ENCODE measurements at regions not wholly inside any gene's neighbourhood (a gene's known extent, or its start where the extent isn't known, plus 50 kb on each side); places are given as distances from the start of the nearest gene placed in this dataset.

DNA sequence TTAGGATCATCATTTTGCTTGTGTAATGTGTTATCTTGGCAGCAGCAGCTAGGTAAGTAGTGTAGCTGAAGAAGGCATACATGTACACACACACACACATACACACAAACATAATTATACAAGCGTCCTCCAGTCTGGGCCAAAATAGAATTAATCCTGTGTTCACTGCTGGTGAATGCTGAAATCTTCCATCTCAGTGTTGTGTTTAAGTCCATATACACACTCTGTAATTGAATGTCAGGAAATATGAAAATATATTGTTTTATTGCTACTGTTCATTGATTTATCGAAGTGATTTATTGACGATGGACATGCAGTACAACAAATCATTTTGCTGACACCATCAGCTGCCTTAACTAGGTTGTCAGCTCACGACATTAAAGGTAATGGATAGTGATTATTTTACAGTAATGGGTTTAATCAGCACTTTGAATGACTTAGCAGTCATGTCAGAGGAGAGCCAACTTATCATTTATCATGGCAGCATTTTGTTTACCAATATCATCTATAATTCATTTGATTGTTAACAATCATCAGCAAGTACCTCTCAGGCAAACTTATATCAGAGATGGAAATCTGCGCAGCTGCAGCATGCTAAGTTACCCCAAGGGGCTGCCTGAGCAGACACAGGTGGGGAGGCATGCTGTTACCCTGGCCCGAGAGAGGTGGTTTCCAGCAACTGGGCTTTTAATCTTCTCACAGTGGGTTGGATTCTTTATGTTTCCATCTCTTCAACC lies 83.7 kb upstream of the FSHR start:
- Histone ChIP-seq H3K4me1 (ENCODE audit: low read depth) (no peaks in the 10 kb centered on the region), H3K9me3 (no peaks in the 10 kb centered on the region), H3K36me3 (ENCODE audit: low read depth) (no peaks in the 10 kb centered on the region), H3K4me3 (no peak overlapping the region)
- intact Hi-C loops (cut with DNase I, micrococcal nuclease) = no loop called here
- TF ChIP-seq, protein P1, sequence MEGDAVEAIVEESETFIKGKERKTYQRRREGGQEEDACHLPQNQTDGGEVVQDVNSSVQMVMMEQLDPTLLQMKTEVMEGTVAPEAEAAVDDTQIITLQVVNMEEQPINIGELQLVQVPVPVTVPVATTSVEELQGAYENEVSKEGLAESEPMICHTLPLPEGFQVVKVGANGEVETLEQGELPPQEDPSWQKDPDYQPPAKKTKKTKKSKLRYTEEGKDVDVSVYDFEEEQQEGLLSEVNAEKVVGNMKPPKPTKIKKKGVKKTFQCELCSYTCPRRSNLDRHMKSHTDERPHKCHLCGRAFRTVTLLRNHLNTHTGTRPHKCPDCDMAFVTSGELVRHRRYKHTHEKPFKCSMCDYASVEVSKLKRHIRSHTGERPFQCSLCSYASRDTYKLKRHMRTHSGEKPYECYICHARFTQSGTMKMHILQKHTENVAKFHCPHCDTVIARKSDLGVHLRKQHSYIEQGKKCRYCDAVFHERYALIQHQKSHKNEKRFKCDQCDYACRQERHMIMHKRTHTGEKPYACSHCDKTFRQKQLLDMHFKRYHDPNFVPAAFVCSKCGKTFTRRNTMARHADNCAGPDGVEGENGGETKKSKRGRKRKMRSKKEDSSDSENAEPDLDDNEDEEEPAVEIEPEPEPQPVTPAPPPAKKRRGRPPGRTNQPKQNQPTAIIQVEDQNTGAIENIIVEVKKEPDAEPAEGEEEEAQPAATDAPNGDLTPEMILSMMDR (IDR thresholded peaks at IDR 0.05) = no peak
- DNase-seq = no peak
- ATAC-seq = no peak

DNA sequence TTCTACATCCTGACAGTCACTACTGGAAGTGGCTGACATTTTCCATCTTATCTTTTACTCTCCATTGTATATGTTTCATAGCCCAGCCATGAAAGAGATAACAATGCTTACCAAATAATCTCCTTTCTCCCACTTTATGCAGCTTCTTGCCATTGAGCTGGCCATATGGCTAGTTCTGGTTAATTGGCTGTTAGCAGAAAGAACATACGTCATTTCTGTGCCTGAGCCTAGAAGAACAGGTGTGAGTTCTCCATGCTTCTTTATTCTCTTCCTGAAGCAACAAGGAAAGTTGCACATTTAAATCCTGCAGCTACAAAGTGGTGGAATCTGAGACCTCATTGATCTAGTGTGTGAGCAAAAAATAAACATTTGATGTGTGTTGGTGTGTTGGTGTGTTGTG lies 82.0 kb upstream of the FSHR start:
- Histone ChIP-seq H3K9me3 (peaks cover 2% of the 10 kb centered on the region), H3K4me1 (ENCODE audit: low read depth) (no peaks in the 10 kb centered on the region), H3K36me3 (ENCODE audit: low read depth) (no peaks in the 10 kb centered on the region), H3K4me3 (no peak overlapping the region)
- ATAC-seq (no peak), DNase-seq (no peak)
- TF ChIP-seq, protein P1 (IDR thresholded peaks at IDR 0.05) = no peak
- intact Hi-C loops (cut with DNase I, micrococcal nuclease) = no loop called here

DNA sequence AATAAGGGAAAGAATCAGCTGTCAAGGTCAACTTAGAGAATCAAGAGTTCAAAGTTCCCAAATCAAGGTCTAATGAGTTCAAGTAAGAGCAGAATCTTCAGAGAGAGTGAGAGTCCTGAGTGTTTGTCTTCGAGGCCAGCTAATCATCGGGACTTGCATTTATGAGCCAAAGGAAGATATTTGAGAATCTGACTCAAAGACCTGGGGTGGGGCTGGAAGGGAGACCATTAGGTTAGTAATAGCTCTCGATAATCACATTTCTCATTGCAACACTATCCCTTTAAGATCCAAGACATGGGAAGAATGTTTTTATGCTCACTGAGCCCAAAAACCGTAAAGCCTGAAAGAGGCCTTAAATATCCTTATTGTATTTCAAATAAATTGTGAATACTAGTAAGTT lies 72.0 kb upstream of the FSHR start:
- TF ChIP-seq, protein P1 (IDR thresholded peaks at IDR 0.05) = no peak
- Histone ChIP-seq H3K4me1 (ENCODE audit: low read depth) (no peaks in the 10 kb centered on the region), H3K36me3 (ENCODE audit: low read depth) (no peaks in the 10 kb centered on the region), H3K4me3 (no peak overlapping the region), H3K9me3 (no peaks in the 10 kb centered on the region)
- no peak for ATAC-seq
- intact Hi-C loops (cut with DNase I, micrococcal nuclease) = no loop called here
- DNase-seq = no peak

GRCh38 chr2:49225126-49225525 lies 70.8 kb upstream of the FSHR start:
- Histone ChIP-seq H3K4me1 (ENCODE audit: low read depth) (no peaks in the 10 kb centered on the region), H3K4me3 (no peak overlapping the region), H3K36me3 (ENCODE audit: low read depth) (no peaks in the 10 kb centered on the region), H3K9me3 (no peaks in the 10 kb centered on the region)
- intact Hi-C loops (cut with DNase I, micrococcal nuclease) = no loop called here
- DNase-seq (no peak), ATAC-seq (no peak)
- TF ChIP-seq, protein P1 (IDR thresholded peaks at IDR 0.05) = no peak

DNA sequence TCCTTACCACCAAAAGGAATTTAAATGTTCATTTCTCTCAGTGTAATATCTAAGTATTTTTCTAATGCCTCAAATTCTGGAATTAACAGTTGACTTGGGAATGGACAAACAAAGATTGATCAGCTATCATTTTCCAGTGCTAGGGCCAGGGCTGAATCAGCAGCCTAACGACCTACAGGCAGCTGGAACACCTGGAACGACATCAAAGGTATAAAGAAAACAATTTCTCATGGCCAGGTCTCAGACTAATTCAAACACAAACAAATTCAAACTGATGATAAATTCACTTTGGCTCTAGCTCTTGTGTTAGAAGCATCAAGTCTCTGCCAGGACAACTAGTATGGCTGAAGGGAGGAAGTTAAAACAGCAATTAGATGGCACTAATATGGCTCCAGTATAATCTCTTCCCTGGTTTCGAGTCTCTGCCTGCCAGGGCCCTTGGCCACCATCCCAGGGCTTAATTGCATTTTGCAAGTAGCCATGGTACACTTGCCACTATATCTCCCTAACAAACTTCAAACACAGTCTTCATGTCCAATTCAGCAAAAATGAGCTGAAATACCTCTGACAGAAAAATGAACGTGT lies 70.2 kb upstream of the FSHR start:
- H3K36me3 ChIP-seq (ENCODE audit: low read depth) = no peaks in the 10 kb centered on the region
- DNase-seq (no peak), ATAC-seq (no peak)
- TF ChIP-seq, protein P1 (IDR thresholded peaks at IDR 0.05) = no peak
- no peaks in the 10 kb centered on the region for H3K4me1 ChIP-seq (ENCODE audit: low read depth)
- no peak overlapping the region for H3K4me3 ChIP-seq
- H3K9me3 ChIP-seq = no peaks in the 10 kb centered on the region
- intact Hi-C loops (cut with DNase I, micrococcal nuclease) = no loop called here

All from mucosa of descending colon (tissue), 3 donors.